ENCODE measurements at regions not wholly inside any gene's neighbourhood (a gene's known extent, or its start where the extent isn't known, plus 50 kb on each side); places are given as distances from the start of the nearest gene placed in this dataset.

- no peak overlapping the region for H3K27ac ChIP-seq
- TF ChIP-seq, protein P1, sequence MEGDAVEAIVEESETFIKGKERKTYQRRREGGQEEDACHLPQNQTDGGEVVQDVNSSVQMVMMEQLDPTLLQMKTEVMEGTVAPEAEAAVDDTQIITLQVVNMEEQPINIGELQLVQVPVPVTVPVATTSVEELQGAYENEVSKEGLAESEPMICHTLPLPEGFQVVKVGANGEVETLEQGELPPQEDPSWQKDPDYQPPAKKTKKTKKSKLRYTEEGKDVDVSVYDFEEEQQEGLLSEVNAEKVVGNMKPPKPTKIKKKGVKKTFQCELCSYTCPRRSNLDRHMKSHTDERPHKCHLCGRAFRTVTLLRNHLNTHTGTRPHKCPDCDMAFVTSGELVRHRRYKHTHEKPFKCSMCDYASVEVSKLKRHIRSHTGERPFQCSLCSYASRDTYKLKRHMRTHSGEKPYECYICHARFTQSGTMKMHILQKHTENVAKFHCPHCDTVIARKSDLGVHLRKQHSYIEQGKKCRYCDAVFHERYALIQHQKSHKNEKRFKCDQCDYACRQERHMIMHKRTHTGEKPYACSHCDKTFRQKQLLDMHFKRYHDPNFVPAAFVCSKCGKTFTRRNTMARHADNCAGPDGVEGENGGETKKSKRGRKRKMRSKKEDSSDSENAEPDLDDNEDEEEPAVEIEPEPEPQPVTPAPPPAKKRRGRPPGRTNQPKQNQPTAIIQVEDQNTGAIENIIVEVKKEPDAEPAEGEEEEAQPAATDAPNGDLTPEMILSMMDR (conservative IDR thresholded peaks at IDR 0.05; ENCODE audit: low read depth, low read length): no peak
- H3K4me1 ChIP-seq (ENCODE audit: low read depth, poor library complexity, severe bottlenecking): no peaks in the 10 kb centered on the region
- no peak overlapping the region for H3K4me2 ChIP-seq
- no peaks in the 10 kb centered on the region for H4K20me1 ChIP-seq (ENCODE audit: insufficient read depth)
- H3K27me3 ChIP-seq (ENCODE audit: insufficient read depth, low read depth): no peaks in the 10 kb centered on the region
- no peak overlapping the region for H3K4me3 ChIP-seq (IDR thresholded peaks at IDR 0.05; ENCODE audit: insufficient read depth, low read depth, low read length)
- no peaks in the 10 kb centered on the region for H3K36me3 ChIP-seq (ENCODE audit: insufficient read depth)
- H3K79me2 ChIP-seq (ENCODE audit: insufficient read depth, low read depth): no peaks in the 10 kb centered on the region
- no peak overlapping the region for H3K9ac ChIP-seq
- H2AFZ ChIP-seq (ENCODE audit: low read depth): no peak overlapping the region
These were observed 264.3 kb upstream of the ZPLD1 start for GRCh38 chr3:102170545-102170944.

DNA sequence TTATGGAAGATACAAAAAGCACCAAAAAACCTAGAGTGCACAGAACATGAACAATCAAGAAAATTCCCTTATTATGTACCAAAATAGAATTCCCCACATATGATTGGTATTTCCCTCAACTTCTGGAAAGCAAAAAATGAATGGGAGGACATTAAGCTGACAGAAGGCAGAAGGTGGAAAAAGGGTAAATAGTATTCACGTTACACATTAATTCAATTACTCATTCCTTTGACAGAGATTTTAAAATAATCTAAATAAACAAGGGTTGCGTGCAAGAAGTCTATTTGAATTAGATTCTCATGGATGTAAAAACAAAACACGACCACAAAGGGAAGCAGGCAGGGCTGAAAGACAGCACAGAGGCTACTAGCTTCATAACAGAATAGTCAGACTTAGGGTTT is 260.5 kb upstream of the ZPLD1 start:
- H3K79me2 ChIP-seq (ENCODE audit: insufficient read depth, low read depth): no peaks in the 10 kb centered on the region
- H3K27ac ChIP-seq: no peak overlapping the region

GRCh38 chr3:102174832-102175374 is 259.9 kb upstream of the ZPLD1 start:
- Histone ChIP-seq H4K20me1 (ENCODE audit: insufficient read depth) (no peaks in the 10 kb centered on the region), H3K4me3 (IDR thresholded peaks at IDR 0.05; ENCODE audit: insufficient read depth, low read depth, low read length) (no peak overlapping the region), H3K79me2 (ENCODE audit: insufficient read depth, low read depth) (no peaks in the 10 kb centered on the region), H3K27me3 (ENCODE audit: insufficient read depth, low read depth) (no peaks in the 10 kb centered on the region), H3K27ac (no peak overlapping the region), H2AFZ (ENCODE audit: low read depth) (no peak overlapping the region), H3K36me3 (ENCODE audit: insufficient read depth) (no peaks in the 10 kb centered on the region), H3K9ac (no peak overlapping the region), H3K4me2 (no peak overlapping the region), H3K4me1 (ENCODE audit: low read depth, poor library complexity, severe bottlenecking) (no peaks in the 10 kb centered on the region)
- TF ChIP-seq, protein P1 (conservative IDR thresholded peaks at IDR 0.05; ENCODE audit: low read depth, low read length): no peak

More for the DNA sequence above, 260.5 kb upstream of the ZPLD1 start:
- Histone ChIP-seq H3K4me1 (ENCODE audit: low read depth, poor library complexity, severe bottlenecking) (no peaks in the 10 kb centered on the region), H2AFZ (ENCODE audit: low read depth) (no peak overlapping the region), H3K9ac (no peak overlapping the region), H3K4me3 (IDR thresholded peaks at IDR 0.05; ENCODE audit: insufficient read depth, low read depth, low read length) (no peak overlapping the region), H4K20me1 (ENCODE audit: insufficient read depth) (no peaks in the 10 kb centered on the region), H3K27me3 (ENCODE audit: insufficient read depth, low read depth) (no peaks in the 10 kb centered on the region), H3K4me2 (no peak overlapping the region), H3K36me3 (ENCODE audit: insufficient read depth) (no peaks in the 10 kb centered on the region)
- TF ChIP-seq, protein P1 (conservative IDR thresholded peaks at IDR 0.05; ENCODE audit: low read depth, low read length): no peak

DNA sequence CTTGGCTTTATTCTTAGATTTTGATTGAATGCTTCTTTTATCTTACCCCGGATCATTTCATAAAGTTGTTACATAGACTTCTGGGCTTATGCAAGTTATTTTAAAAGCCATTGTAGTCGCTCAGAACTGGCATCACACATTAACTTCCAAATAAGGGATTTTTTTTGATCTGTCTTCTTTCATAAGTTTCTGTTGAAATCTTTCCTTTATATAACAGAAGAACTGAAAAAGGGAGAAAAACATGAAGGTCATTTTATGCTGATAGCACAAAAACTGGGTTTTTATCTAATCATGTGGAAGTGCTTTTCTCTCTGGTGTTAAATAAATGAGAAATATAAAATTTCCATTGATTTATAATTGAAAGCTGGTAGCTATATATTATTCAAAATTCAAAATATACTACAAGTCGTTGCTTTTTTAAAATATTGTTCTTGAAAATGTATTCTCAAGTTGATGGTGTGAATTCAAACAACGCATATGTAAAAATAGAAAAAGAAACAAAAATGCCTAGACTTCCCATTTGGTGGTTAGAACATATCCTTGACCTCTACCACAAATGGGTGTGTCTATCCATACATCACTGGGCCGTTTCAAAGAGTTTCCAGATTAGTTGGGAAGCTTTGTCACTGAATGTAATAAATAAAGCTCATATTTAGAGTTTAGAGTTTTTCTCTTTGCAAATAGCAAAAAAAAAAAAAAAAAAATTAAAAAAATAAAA is 258.3 kb upstream of the ZPLD1 start:
- no peak overlapping the region for H3K4me3 ChIP-seq (IDR thresholded peaks at IDR 0.05; ENCODE audit: insufficient read depth, low read depth, low read length)
- no peak overlapping the region for H3K27ac ChIP-seq
- no peak overlapping the region for H3K9ac ChIP-seq
- H3K27me3 ChIP-seq (ENCODE audit: insufficient read depth, low read depth): no peaks in the 10 kb centered on the region
- no peaks in the 10 kb centered on the region for H3K79me2 ChIP-seq (ENCODE audit: insufficient read depth, low read depth)
- TF ChIP-seq, protein P1 (conservative IDR thresholded peaks at IDR 0.05; ENCODE audit: low read depth, low read length): no peak
- H4K20me1 ChIP-seq (ENCODE audit: insufficient read depth): no peaks in the 10 kb centered on the region
- no peaks in the 10 kb centered on the region for H3K4me1 ChIP-seq (ENCODE audit: low read depth, poor library complexity, severe bottlenecking)
- H3K36me3 ChIP-seq (ENCODE audit: insufficient read depth): no peaks in the 10 kb centered on the region
- no peak overlapping the region for H3K4me2 ChIP-seq
- no peak overlapping the region for H2AFZ ChIP-seq (ENCODE audit: low read depth)
